Fibroblast of mammary gland (primary cell): ENCODE measurements at regions not wholly inside any gene's neighbourhood (a gene's known extent, or its start where the extent isn't known, plus 50 kb on each side); places are given as distances from the start of the nearest gene placed in this dataset.

ENCODE experiments used
- DNase-seq: peaks from one replicate; pipeline ENCODE4 v3.0.0-alpha.2; 2010; ENCODE audit warnings: low read depth
- H3K4me3 ChIP-seq: 2 replicates; pipeline ENCODE4 v1.5.1; 2011; ENCODE audit warnings: low read depth, mild to moderate bottlenecking, low read length, moderate library complexity; ENCODE audit not compliant: control insufficient read depth
- TF ChIP-seq, protein P1 (sequence below): conservative IDR thresholded peaks from 2 replicates; pipeline ENCODE4 v1.5.1; 2011; ENCODE audit warnings: low read depth, low read length, inconsistent platforms; ENCODE audit not compliant: control insufficient read depth, insufficient read depth

DNA sequence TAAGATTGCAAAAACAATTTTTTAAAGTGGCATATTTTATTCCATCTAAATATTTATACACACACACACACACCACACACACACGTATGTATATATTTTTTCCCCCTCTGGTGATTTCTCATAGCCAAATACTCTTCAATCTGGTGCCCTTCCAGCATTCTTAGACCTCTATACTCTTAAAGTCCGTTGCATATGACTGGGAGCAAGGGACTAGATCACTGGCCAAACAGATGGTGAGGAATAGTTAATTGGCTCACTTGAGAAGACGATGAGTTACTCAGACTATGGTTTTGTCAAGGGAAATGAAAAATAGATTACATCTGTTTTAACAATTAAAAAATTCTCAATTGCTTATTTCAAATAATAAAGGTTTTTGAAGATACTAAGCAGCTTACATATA, 512.5 kb upstream of the LRRTM4 start:
- no peak overlapping the region for H3K4me3 ChIP-seq
- no peak for DNase-seq
- TF ChIP-seq, protein P1, sequence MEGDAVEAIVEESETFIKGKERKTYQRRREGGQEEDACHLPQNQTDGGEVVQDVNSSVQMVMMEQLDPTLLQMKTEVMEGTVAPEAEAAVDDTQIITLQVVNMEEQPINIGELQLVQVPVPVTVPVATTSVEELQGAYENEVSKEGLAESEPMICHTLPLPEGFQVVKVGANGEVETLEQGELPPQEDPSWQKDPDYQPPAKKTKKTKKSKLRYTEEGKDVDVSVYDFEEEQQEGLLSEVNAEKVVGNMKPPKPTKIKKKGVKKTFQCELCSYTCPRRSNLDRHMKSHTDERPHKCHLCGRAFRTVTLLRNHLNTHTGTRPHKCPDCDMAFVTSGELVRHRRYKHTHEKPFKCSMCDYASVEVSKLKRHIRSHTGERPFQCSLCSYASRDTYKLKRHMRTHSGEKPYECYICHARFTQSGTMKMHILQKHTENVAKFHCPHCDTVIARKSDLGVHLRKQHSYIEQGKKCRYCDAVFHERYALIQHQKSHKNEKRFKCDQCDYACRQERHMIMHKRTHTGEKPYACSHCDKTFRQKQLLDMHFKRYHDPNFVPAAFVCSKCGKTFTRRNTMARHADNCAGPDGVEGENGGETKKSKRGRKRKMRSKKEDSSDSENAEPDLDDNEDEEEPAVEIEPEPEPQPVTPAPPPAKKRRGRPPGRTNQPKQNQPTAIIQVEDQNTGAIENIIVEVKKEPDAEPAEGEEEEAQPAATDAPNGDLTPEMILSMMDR = no peak

DNA sequence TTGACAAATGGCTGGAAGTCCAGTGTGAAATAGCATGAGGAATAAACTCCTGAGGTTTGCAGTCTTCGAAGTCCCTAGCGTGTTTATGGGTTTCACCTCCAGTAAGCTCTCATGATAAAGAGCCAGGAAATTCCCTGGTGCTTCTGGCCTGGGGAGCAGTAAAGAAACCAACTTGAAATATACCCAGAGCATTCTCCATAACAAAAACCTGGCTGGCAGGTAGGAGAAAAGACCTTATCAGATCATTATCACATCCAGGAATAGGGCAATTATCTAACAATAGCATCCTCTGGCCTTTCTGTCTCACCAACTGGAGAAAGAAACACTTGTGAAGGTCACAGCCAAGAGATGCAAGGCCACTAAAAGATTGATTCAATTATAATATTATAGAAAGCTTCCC, 513.6 kb upstream of the LRRTM4 start:
- TF ChIP-seq, protein P1 = no peak
- H3K4me3 ChIP-seq = no peak overlapping the region
- DNase-seq = no peak

DNA sequence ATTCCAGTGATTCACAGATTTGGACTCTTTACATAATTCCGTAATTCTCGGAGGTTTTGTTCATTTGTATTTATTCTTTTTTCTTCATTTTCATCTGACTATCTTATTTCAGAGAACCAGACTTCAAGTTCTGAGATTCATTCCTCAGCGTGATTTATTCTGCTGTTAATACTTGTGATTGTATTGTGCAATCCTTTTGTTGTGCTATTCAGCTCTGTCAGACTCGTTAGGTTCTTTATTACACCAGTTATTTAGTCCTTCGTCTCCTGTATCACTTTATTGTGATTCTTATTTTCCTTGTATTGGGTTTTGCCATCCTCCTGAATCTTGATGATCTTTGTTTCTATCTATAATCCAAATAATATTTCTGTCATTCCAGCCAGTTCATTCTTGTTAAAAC, 529.3 kb upstream of the LRRTM4 start:
- TF ChIP-seq, protein P1 = no peak
- no peak for DNase-seq
- H3K4me3 ChIP-seq = no peak overlapping the region

DNA sequence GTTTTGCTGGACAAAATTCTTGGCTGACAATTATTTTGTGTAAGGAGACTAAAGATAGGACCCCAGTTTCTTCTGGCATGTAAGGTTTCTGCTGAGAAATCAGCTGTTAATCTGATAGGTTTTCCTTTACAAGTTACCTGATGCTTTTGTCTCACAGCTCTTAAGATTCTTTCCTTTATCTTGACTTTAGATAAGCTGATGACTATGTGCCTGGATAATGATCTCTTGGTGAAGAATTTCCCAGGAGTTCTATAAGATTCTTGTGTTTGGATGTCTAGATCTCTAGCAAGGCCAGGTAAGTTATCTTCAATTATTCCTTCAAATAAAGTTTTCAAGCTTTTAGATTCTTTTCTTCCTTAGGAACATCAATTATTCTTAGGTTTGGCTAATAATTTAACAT, 534.8 kb upstream of the LRRTM4 start:
- DNase-seq = no peak
- TF ChIP-seq, protein P1 = no peak
- H3K4me3 ChIP-seq = no peak overlapping the region

DNA sequence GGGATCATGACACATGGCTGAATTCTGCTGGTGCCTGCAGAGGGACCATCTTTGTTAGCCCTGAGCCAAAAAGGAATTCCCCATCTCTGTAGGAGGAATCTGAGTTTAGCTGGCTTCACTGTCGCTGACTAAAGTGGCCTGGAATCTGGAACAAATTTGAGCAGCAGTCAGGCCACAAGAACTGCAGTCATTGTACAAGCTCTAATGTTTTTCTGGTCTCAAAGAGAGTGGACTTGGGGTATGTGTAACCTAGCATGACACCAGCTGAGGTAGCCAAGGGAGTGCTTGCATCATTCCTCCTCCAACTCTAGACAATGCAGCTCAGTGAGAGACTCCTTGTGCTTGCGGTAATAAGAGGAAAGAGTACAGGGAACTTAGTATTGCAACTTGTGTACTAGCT, 539.1 kb upstream of the LRRTM4 start:
- H3K4me3 ChIP-seq = no peak overlapping the region
- TF ChIP-seq, protein P1 = no peak
- no peak for DNase-seq

DNA sequence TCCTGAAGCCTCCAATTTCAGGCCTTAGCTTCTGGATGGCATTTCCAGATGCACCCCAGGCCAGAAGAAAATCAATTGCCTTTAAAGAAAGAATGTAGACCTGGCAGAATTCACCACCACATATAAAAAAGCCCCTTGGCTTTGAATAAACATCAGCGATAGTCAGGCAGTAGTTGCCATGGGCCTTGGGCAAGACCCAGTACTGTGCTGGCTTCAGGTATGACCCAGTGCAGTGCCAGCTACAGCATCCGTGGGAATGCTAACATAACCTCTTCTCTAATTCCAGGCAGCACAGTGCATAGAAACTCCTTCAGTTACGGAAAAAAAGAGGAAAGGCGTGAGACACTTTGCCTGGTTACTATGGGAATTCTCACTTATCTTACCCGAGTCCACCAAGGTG, 539.6 kb upstream of the LRRTM4 start:
- no peak overlapping the region for H3K4me3 ChIP-seq
- TF ChIP-seq, protein P1 = no peak
- DNase-seq = no peak
